DMS53 treated with DMSO at 0.1 percent for 48 hours (cell line): ENCODE measurements at regions not wholly inside any gene's neighbourhood (a gene's known extent, or its start where the extent isn't known, plus 50 kb on each side); places are given as distances from the start of the nearest gene placed in this dataset.

Experiments
- DNase-seq: peaks from one replicate; lab custom pipeline; 2025; ENCODE audit not compliant: unreplicated experiment; lab: John Stamatoyannopoulos, UW

DNA sequence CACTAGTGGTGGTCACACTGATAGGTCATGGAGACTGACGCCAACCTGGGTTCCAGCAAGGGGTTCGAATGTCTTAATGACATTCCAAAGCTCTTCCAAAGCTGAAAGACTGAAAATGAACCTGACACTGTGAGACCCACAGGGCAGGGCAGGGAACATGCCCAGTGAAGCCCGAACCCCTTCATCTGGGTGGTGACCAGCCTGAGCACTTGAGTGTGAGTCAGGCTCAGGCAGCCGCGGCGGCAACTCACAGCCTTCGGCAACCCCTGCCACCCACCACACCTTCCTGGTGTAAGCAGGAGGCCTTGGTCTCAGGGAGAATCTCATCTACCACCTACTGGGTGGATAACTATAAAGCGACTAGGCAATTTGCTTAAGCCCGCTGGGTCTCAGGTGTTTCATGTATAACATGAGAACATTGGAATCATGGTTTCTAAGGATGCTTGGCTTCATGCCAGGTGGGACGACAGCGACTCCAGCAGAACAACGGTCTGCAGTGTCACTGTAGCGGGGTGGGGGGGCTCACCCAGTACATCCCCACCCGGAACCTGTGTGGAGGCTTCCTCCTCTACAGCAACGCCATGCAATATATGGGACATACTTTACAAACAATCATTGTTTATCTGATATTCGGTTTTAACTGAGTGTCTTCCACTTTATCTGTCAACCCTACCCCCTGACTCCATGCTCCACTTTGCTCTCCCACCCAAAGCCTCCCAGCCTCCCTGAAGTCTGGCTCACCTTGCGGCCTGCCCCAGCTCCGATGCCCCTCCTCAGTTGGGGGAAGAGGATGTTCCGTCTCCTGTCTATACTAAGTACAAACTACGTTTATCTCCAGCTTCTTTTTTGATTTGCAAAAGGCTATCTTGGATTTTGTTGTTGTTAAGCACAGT, 125.0 kb upstream of the MEF2A start:
- no peak for DNase-seq

DNA sequence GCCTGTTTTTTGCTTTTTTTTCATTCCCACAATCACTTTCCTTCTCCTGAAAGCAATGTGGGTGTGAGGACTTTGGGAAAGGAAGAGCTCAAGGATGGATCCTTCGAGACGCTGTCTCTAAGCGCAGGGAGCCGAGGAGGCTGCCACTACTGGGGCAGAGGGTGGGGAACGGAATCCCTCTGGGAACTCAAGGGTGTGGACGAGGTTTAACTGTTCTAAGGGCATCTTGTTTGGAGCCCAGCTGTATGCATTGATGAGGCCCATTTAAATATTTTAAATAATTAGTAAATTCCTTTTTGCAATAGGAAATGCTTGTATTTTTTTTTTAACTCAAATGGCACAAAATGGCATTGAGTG, 124.4 kb upstream of the MEF2A start:
- no peak for DNase-seq

DNA sequence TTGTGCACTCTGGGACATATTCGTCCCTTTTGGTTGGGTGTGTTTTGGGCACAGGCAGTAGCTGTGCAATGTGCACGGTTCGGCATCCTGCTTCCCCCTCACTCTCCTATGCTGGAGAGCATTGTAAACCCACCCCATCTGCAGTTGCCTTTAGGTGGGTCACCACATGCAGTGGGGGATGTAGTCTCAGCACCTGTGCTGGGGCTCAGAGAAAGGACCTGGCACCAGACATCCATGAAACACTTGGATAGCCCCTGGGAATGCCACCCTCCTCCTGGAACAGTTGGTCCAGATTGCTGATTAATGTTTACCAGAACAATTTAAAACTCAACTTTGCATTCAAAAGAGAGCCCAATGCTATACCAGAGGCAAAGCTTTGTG, 123.9 kb upstream of the MEF2A start:
- no peak for DNase-seq

DNA sequence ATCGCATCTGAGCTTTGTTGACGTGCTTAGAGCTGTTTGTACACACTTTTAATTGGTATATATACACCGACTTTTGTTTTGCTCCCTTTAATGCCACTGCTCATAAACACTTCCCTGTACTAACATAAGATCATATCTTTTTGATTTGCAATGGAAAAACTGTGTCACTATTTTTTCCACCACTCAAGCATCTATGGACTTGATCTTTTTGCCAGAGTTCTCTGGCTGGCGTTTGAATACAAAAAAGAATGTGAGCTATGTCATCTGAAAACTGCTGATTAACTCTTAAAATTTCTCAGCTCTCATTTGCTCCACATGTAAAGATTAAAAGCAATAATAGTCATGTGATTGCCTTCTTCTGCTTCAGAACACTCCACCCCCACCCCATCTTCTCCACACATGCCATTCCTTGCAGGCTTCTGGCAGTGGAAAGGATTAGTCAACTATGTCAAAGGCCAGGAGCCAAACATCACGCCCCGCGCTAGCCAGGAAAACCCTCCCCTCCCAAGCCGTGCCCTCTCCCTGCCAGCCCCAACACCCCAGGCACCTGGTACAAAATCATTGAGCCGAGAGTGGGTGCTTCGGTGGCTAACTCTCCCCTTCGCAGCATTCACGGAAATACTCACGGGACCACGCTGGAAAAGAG, 123.4 kb upstream of the MEF2A start:
- no peak for DNase-seq

DNA sequence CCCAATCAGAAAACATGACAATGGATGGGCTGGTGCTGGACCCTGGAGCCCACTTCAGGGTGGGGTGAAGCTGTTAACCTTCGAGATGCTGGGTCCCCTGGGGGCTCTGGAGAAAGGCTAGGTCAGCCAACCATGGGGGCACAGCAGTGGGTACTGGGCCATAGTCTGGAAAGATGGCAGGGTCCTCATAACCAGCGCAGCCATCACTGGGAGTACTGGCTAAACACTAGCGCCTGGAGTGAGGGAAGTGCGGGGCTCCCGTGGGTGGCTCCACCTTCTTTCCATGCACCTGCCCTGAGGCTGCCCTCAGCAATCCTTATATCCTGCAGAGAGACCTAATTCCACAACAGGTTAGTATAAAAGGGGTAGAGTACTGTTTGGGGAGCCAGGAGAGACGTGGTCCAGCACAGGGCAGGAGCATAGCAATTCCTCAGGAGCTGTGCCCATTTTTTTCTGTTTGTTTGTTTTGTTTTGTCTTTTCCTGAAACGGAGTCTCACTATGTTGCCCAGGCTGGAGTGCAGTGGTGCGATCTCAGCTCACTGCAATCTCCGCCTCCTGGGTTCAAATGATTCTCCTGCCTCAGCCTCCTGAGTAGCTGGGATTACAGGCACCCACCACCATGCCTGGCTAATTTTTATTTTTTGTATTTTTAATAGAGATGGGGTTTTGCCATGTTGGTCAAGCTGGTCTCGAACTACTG, 122.6 kb upstream of the MEF2A start:
- DNase-seq = no peak

DNA sequence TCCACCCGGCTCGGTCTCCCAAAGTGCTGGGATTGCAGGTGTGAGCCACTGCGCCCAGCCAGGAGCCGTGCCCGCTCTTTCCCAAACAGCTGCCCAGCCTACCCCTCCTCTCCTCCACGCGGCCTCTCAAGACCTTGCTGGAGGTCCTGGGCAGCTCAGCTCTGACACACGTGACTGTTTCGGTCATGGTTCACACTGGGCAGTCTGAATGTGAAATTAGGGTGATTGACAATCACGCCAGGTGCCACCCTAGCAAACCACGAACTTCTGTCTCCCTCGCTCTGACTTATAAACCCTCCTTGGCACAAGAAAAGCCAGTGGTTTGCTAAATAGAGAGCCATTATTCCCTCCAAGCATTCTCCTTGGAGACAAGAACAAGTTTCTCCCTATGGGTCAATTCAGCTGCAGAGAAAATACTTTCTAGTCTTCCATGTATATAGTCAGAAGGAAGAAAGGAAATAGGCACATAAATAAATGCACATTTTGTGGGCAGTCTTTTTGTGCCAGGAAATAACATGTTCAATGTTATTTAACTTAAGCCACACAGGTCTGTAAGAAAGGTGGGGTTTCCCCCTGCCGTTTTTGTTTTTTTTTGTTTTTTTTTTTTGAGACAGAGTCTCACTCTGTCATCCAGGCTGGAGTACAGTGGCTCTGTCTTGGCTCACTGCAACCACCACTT, 121.9 kb upstream of the MEF2A start:
- DNase-seq = no peak

DNA sequence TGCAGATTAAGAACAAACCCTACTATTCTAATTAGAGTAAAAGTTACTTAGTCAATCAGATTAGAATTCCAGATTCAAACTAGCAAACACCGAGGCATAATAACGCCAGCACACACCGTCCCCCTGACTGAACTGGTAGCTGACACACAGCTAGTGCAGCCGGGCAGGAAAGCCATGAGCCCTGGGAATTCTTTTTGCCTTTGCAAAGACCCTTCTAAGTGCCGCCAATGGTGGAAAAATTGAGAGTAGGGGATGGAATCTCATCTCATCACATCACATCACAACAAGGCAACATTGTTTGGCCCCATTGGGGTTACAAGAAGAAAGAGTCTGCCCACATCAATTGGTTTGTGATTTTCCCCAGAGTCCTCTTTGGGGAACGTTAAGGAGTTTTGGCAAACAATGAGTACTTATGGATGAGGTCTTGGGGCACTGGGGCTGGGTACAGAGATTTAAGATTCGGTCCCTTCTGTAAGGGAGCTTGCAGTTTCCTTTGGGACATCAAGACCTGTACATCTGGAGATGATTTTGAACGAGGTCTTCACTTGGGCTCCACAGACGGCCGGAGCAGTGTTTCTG, 120.4 kb upstream of the MEF2A start:
- no peak for DNase-seq

DNA sequence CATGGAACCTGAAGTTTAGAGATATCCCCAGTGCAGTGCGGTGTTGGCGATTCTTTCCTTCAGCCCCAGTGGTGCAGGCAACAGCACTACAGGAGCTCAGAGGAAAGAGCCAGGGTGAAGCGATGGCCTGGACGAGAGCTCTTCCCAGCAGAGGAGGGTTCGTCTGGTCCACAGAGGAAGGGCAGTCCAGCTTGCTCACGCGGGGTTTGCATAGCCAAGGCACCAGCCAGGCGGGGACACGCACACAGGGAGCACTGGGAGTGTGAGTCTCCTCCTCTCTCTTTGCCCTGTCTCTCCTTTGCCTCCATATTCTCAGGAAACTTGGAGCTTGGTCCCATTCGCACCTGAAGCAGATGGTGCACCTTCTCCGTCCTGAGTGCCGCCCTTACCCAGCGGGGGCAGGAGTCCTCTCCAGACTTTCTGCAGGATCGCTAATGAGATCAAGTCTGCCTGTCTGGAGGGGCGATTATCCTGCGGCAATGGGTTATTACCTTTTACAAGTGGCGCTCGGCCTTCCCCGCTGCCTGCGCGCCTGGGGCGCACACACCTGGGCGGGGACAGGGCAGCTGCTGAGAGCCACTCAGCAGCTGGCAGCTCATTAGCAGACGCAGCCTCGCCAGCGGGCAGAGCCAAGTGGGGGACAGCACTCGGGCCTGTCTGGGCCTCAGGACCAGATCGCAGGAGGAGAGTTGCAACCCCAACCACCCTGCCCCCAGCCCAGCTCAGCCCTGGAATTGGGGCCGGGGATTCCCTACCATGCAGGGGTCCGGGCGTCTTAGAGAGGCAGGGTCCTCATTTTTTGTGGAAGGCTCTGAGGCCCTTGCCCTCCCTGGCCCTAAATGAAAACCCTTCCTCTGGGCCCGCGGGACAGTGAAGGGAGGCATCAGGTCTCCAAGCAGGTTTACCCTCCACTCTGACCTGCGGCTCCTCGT, 119.0 kb upstream of the MEF2A start:
- no peak for DNase-seq

DNA sequence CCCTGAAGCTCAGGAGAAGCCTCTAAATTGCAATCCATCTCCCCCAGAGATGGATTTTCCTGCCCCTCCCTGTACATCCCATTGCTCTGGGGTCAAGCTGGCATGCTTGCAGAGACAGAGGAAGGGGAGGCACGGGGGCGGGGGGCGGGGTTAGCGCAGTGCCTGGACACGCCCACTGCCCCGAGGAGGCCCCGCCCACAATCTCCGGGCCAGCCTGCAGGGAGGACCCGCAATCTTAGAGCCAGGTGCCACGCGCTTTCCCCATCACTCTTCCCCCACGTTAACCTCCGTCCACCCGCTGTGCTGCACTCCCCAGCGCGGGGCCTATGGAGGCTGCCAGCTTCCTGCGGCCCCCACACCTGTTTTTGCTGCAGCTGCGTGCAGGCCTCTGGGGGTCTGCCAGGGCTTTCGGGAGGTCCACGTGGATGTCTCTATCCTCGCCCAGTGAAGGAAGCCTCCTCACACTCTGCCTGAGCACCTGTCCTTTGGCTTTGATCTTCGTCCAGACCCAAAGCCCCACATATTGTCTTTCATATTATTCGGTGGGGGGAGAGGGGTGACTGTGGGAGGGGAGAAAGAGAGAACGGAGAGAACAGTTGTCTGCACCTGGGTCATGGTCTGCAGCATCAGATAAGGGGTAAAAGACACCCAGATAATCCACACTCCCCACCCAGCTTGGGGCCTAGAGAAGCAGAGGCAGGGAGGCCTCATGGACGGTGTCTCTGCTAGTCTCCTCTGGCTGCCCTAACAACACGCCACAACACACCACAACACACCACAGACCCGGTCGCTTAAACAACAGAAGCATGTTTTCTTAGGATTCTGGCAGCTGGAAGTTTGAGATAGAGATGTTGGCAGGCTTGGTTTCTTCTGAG, 118.0 kb upstream of the MEF2A start:
- DNase-seq = no peak

DNA sequence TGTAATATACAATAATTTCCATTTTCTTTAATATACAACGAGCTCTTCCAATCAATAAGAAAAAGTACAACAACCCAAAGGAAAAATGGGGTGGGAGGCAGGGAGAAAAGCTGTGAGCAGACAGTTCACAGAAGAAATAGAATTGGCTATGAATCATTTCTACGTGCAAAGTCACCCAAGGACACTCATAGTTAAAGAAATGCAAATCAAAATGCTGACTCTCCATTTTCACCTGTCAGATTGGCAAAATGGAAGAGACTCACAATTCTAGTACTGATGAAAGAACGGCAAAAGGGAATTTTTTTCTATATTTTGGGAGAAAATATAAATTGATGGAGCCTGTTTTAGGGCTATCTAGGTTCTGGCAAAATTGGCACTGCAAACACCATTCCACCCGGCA, 116.3 kb upstream of the MEF2A start:
- no peak for DNase-seq

DNA sequence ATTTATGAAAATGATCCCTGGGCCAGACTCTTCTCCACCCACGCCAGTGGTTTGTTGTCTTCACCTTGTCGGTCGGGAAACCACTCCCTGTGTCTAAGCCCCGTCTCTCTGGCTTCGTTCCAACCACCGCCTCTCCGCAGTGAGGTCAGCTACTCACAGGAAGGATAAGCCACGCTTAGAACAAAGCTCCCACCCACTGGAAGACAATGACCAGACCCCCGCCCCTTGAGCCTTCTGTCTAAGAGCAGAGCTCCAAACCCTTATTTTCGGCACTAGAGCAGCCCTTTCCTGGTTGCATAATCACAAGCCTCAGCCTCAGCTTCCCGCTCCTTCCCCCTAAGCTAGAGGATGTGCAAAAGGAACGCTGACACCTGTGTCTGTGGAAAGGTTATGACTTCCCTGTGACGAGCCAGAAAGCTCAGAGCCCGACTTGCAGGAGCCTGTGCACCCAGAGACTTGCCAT, 114.9 kb upstream of the MEF2A start:
- DNase-seq = peak; percentile 27

DNA sequence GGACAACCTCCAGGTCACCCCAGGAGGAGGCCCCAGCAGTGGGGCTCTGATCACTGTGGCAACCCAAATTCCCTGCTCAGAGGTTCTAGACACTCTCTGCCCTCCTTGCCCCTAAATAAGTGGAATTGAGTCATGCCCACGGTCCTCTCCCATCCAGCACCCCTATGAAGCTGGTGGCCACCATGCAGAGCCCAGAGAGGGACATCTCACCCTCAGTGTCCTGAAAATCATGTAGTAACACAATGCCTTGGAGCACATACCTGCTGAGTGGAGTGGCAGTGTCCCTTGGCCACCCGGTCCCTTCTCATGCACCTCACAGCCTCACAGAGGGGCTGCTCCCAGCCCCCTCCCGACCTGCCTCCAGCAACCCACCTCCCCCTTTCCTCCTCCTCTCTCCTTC, 114.3 kb upstream of the MEF2A start:
- DNase-seq = no peak

DNA sequence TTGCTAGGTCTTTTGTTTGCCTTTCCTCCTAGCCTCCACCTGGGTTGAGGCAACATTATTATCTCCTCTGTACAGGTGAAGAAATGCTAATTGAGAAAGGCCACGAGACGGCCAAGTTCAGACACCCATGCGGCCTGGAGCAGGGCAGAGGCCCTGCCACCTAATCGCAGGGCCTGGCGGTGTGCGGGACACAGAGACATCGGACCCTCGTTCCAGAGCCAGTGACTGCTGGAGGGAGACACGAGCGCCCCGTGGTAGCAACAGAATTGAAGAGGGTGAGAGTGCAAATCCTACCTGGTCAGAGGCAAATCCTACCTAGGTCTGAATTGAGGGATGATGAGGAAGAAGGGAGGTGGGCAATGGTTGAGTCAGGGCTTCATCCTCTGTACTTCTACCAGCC, 113.8 kb upstream of the MEF2A start:
- no peak for DNase-seq

DNA sequence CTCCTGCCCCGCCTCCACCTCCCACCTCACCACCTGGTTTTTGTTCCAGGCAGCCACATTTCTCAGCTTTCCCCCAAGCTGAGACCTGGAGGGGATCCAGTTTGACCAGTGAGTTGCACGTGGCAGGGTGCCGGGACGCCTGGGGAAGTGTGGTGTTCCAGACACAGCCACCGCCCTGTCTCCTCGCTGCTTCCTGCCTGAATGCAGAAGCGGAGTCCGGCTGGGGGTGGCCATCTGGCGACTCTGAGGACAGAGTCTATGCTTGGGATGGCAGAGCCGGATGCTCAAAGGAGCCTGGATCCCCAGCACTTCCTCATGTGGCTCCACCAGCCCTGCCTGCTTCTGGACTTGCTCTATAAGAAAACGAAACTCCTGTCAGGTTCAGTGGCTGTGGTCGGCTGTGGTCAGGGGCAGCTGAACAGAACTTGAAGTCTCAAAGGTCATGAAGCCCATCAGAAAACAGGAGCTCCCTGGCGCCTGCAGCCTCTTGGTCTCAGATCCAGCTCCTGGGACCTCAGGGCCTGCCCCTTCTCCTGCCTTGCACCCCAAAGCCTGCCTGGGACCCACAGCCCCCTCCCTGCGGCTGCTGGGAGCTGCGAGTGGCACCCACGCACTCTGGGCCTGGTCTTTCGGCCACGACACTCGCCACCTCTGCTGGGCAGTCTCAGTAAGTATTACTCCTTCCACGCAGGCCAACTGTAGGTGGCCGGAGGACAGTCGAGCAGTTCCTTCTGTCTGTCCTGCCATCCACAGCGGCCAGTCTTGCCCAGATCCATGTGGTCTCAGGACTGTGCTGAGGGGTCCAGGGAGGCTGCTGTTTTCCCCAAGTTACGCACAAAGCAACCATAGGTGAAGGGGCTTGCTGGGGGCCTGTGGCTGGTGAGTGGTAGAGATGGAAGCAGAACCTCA, 112.8 kb upstream of the MEF2A start:
- no peak for DNase-seq

DNA sequence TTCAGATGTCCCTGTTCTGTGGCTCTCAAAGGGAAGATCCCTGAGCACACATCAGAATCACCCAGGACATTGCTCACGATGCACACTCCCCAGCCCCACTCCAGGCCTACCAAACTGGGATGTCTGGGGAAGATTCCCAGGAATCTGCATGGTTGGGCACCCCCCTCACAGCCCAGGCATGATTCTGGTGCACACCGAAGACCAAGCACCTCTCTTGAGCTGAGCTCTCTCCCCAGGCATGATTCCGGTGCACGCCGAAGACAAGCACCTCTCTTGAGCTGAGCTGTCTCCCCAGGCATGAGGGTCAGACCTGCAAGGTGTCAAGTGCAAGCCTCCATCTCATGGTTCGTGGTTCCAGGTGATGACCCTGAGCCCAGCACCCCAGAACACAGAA, 112.2 kb upstream of the MEF2A start:
- no peak for DNase-seq

DNA sequence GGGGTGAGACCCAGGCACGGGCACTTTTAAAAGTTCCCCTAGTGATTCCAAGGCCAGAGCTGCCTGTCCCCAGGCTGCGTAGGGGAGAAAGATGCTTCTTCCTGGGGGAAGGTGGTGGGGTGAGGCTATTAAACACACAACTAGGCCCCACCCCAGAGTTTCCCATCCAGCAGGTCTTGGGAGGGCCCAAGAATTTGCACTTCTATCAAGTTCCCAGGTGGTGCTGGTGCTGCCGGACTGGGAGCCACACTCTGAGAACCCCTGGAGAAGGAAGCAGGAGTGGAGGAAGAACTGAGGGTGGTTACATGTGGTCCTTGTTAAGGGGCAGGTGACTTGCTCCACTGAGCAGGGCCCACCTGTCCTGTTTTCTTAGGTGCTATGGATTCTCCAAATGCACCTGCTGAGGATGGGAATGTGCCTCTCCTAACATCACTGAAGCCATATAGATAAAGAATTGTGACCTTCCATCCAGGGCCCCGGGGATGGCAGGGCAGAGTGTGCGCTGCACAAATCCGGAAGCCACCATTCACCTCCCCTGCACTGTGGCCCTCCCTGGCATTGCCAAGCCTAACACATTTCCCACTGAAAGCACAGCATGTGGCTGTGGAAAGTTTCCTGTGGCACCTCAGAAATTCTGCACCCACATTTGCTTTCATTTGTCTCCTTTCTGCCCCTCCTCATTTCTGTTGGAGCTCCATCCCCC, 111.5 kb upstream of the MEF2A start:
- DNase-seq = no peak
